PC-9 (cell line): ENCODE measurements at regions not wholly inside any gene's neighbourhood (a gene's known extent, or its start where the extent isn't known, plus 50 kb on each side); places are given as distances from the start of the nearest gene placed in this dataset.

Experiments
- EZH2 ChIP-seq: fragments of 200-600 bp; sonication (generic); IDR thresholded peaks from 2 replicates; pipeline ENCODE4 v1.8.0; 2017; ENCODE audit warnings: antibody characterized with exemption, low read depth
- TF ChIP-seq, protein P1 (sequence below): fragments of 200-600 bp; sonication (generic); conservative IDR thresholded peaks from 2 replicates; pipeline ENCODE4 v1.6.1; 2017; ENCODE audit warnings: mixed run types, antibody characterized with exemption, mild to moderate bottlenecking, moderate library complexity

GRCh38 chr22:22983123-22983522 is 87.2 kb upstream of the GNAZ start:
- no peak for TF ChIP-seq EZH2
- TF ChIP-seq, protein P1, sequence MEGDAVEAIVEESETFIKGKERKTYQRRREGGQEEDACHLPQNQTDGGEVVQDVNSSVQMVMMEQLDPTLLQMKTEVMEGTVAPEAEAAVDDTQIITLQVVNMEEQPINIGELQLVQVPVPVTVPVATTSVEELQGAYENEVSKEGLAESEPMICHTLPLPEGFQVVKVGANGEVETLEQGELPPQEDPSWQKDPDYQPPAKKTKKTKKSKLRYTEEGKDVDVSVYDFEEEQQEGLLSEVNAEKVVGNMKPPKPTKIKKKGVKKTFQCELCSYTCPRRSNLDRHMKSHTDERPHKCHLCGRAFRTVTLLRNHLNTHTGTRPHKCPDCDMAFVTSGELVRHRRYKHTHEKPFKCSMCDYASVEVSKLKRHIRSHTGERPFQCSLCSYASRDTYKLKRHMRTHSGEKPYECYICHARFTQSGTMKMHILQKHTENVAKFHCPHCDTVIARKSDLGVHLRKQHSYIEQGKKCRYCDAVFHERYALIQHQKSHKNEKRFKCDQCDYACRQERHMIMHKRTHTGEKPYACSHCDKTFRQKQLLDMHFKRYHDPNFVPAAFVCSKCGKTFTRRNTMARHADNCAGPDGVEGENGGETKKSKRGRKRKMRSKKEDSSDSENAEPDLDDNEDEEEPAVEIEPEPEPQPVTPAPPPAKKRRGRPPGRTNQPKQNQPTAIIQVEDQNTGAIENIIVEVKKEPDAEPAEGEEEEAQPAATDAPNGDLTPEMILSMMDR = no peak
